CD4-positive, alpha-beta T cell (primary cell): ENCODE measurements at regions not wholly inside any gene's neighbourhood (a gene's known extent, or its start where the extent isn't known, plus 50 kb on each side); places are given as distances from the start of the nearest gene placed in this dataset.

Experiments used
- ATAC-seq: fragments of 200-7000 bp; cut with Tn5 transposase; one replicate; pipeline ENCODE4 v1.10.0; 2022; ENCODE audit warnings: mild to moderate bottlenecking; ENCODE audit not compliant: poor library complexity
- CTCF ChIA-PET: fragments of 350-600 bp; sonication (Branson Sonifier 250); formaldehyde crosslinking; loops from one replicate; lab custom pipeline; 2021; ENCODE audit warnings: antibody characterized with exemption, inconsistent platforms; lab: Charles Lee
- POLR2A ChIA-PET: fragments of 350-600 bp; sonication (Branson Sonifier 250); formaldehyde crosslinking; loops from one replicate; lab custom pipeline; 2021; ENCODE audit warnings: antibody characterized with exemption, inconsistent platforms; lab: Charles Lee
- DNase-seq, 14 experiments: peaks; one replicate each; pipeline ENCODE4 v3.0.0-alpha.2; 2013 to 2020; ENCODE audit warnings: mixed read lengths in 2 of 14
- H3K27ac ChIP-seq, 2 donors: one replicate each; pipeline versions ENCODE4 v1.5.1 to v1.7.0; 2013; ENCODE audit warnings: low read length in 2 of 2, low read depth in 1 of 2, mild to moderate bottlenecking in 1 of 2
- H3K27me3 ChIP-seq, 2 experiments: 1 replicate in 1 of 2; 2 replicates in 1 of 2; pipeline versions ENCODE4 v1.6.1 to v1.7.0; 2013; ENCODE audit warnings: low read length in 2 of 2, control low read depth in 1 of 2, mild to moderate bottlenecking in 1 of 2, moderate library complexity in 1 of 2; ENCODE audit not compliant: insufficient read depth in 2 of 2, control insufficient read depth in 1 of 2
- H3K36me3 ChIP-seq: one replicate; pipeline ENCODE4 v1.6.1; 2013; ENCODE audit warnings: low read length, control low read depth; ENCODE audit not compliant: insufficient read depth
- H3K4me1 ChIP-seq: one replicate; pipeline ENCODE4 v1.6.1; 2013; ENCODE audit warnings: low read length, control low read depth; ENCODE audit not compliant: insufficient read depth
- H3K4me3 ChIP-seq: one replicate; pipeline ENCODE4 v1.5.1; 2013; ENCODE audit warnings: mild to moderate bottlenecking, low read length, moderate library complexity
- H3K9me3 ChIP-seq, 2 experiments: 1 replicate in 1 of 2; 2 replicates in 1 of 2; pipeline versions ENCODE4 v1.6.1 to v1.7.0; 2013; ENCODE audit warnings: low read length in 2 of 2, mild to moderate bottlenecking in 2 of 2, control low read depth in 1 of 2, moderate library complexity in 1 of 2; ENCODE audit not compliant: control insufficient read depth in 1 of 2, insufficient read depth in 1 of 2
- H3K27ac Mint-ChIP-seq: one replicate; pipeline ENCODE4 v1.8.0; 2020; ENCODE audit warnings: mixed read lengths
- H3K27me3 Mint-ChIP-seq: one replicate; pipeline ENCODE4 v1.8.0; 2021; ENCODE audit warnings: mixed read lengths
- H3K36me3 Mint-ChIP-seq: one replicate; pipeline ENCODE4 v1.8.0; 2021; ENCODE audit warnings: low read depth, mixed read lengths
- H3K4me1 Mint-ChIP-seq: one replicate; pipeline ENCODE4 v1.8.0; 2021; ENCODE audit warnings: low read depth, mixed read lengths
- H3K4me3 Mint-ChIP-seq: one replicate; pipeline ENCODE4 v1.8.0; 2020; ENCODE audit warnings: mild to moderate bottlenecking, mixed read lengths
- H3K9me3 Mint-ChIP-seq: one replicate; pipeline ENCODE4 v1.8.0; 2020; ENCODE audit warnings: mixed read lengths
- intact Hi-C, 2 experiments: fragments of 100-400 bp; cut with DNase I in 1 of 2; cut with micrococcal nuclease in 1 of 2; formaldehyde crosslinking; loops; one replicate each; pipeline versions ENCODE4 v1.15.1 to v1.9.0; 2023 to 2025; cut with DNase I, micrococcal nuclease
- TF ChIP-seq, protein P1 (sequence below): fragments of 200-600 bp; IDR thresholded peaks from one replicate; pipeline ENCODE4 v1.8.0; 2022; ENCODE audit warnings: antibody characterized with exemption, mild to moderate bottlenecking

DNA sequence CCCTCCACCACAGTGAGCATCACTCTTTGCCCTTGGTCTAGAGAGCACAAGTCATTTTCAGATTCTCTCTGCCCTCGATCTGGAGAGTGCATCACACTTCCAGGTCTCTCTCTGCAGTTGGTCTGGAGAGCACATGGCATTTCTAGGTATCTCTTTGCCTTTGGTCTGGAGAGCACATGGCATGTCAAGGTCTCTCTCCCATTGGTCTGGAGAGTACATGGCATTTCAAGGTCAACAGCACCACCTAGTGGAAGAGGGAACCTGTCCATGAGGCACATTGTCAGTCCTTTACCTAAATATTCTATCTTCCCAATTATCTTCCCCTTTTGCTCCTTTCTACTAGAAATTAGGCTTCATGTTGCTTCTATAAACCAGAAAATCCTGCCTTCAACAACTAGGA lies 1139.4 kb downstream of the XPNPEP1 start:
- H3K27ac Mint-ChIP-seq, result no peak overlapping the region
- no peaks in the 10 kb centered on the region for H3K36me3 Mint-ChIP-seq
- Histone ChIP-seq H3K4me1 (no peaks in the 10 kb centered on the region), H3K4me3 (no peak overlapping the region), H3K27me3 (no peaks in the 10 kb centered on the region), H3K27ac (no peak overlapping the region), H3K9me3 (peaks cover 0 to 3% of the 10 kb centered on the region in 2 experiments), H3K36me3 (no peaks in the 10 kb centered on the region)
- H3K27me3 Mint-ChIP-seq, result no peaks in the 10 kb centered on the region
- TF ChIP-seq, protein P1, sequence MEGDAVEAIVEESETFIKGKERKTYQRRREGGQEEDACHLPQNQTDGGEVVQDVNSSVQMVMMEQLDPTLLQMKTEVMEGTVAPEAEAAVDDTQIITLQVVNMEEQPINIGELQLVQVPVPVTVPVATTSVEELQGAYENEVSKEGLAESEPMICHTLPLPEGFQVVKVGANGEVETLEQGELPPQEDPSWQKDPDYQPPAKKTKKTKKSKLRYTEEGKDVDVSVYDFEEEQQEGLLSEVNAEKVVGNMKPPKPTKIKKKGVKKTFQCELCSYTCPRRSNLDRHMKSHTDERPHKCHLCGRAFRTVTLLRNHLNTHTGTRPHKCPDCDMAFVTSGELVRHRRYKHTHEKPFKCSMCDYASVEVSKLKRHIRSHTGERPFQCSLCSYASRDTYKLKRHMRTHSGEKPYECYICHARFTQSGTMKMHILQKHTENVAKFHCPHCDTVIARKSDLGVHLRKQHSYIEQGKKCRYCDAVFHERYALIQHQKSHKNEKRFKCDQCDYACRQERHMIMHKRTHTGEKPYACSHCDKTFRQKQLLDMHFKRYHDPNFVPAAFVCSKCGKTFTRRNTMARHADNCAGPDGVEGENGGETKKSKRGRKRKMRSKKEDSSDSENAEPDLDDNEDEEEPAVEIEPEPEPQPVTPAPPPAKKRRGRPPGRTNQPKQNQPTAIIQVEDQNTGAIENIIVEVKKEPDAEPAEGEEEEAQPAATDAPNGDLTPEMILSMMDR, result no peak
- DNase-seq (no peak), ATAC-seq (no peak)
- H3K4me1 Mint-ChIP-seq, result no peaks in the 10 kb centered on the region
- no peak overlapping the region for H3K4me3 Mint-ChIP-seq
- CTCF ChIA-PET, result no interaction called here
- peaks cover 19% of the 10 kb centered on the region for H3K9me3 Mint-ChIP-seq
- POLR2A ChIA-PET, result no interaction called here
- intact Hi-C loops, result no loop called here

DNA sequence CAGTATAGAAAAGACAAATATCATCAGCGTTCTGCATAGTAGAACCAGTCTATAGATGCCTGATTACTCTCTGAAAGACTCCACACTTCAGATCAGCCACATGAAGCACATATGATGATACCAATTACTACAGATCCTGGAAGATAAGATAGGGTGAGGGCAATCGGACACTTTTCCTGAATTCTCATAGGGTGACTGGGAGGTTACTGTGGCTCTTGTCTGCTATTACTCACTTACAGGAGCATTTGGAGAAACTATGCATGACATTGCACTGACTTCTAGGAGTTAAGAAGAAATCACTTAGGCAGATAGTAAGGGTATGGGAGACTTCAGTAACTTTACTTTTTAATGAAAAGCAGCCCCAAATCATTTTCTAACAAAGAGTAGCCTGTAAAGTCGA lies 1140.9 kb downstream of the XPNPEP1 start:
- no peak for DNase-seq
- no peak overlapping the region for H3K27ac ChIP-seq
- Mint-ChIP-seq H3K27me3 (no peaks in the 10 kb centered on the region), H3K4me3 (no peak overlapping the region), H3K4me1 (no peaks in the 10 kb centered on the region), H3K36me3 (no peaks in the 10 kb centered on the region), H3K9me3 (peaks cover 19% of the 10 kb centered on the region), H3K27ac (no peak overlapping the region)
- ATAC-seq, result no peak
- no peak overlapping the region for H3K4me3 ChIP-seq
- no peaks in the 10 kb centered on the region for H3K36me3 ChIP-seq
- TF ChIP-seq, protein P1, result no peak
- peaks cover 0 to 3% of the 10 kb centered on the region in 2 experiments for H3K9me3 ChIP-seq
- ChIA-PET CTCF (no interaction called here), POLR2A (no interaction called here)
- no peaks in the 10 kb centered on the region for H3K4me1 ChIP-seq
- H3K27me3 ChIP-seq, result no peaks in the 10 kb centered on the region
- intact Hi-C loops, result no loop called here

DNA sequence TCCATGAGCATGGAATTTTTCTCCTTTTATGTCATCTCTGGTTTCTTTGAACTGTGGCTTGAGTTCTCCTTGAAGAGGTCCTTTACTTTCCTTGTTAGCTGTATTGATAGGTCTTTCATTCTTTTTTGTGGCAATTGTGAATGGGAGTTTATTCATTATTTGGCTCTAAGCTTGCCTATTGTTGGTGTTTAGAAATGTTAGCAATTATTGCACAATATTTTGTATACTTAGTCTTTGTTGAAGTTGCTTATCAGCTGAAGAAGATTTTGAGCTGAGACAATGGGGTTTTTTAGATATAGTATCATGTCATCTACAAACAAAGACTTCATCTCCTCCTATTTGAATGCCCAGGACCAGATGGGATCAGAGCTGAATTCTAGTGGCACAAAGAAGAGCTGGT lies 1143.8 kb downstream of the XPNPEP1 start:
- ATAC-seq, result no peak
- no peaks in the 10 kb centered on the region for H3K36me3 ChIP-seq
- Mint-ChIP-seq H3K27me3 (no peaks in the 10 kb centered on the region), H3K4me1 (no peaks in the 10 kb centered on the region), H3K4me3 (no peak overlapping the region), H3K27ac (no peak overlapping the region), H3K9me3 (peaks cover 12% of the 10 kb centered on the region), H3K36me3 (no peaks in the 10 kb centered on the region)
- no peaks in the 10 kb centered on the region for H3K27me3 ChIP-seq
- no peak overlapping the region for H3K4me3 ChIP-seq
- H3K4me1 ChIP-seq, result no peaks in the 10 kb centered on the region
- peaks cover 0 to under 1% of the 10 kb centered on the region in 2 experiments for H3K9me3 ChIP-seq
- DNase-seq, result no peak
- intact Hi-C loops, result no loop called here
- TF ChIP-seq, protein P1, result no peak
- ChIA-PET POLR2A (no interaction called here), CTCF (no interaction called here)
- H3K27ac ChIP-seq, result no peak overlapping the region
